Adrenal gland (tissue), 9 donors: ENCODE measurements at regions not wholly inside any gene's neighbourhood (a gene's known extent, or its start where the extent isn't known, plus 50 kb on each side); places are given as distances from the start of the nearest gene placed in this dataset.

Experiments
- DNase-seq, 7 donors: peaks; one replicate each; pipeline ENCODE4 v3.0.0-alpha.2; 2019 to 2020
- H3K27ac ChIP-seq, 5 donors: fragments of 200-600 bp; sonication (generic) in 4 of 5; 1 replicate in 3 of 5; 2 replicates in 2 of 5; pipeline versions ENCODE4 v1.5.1 to v1.8.0; 2016 to 2020; ENCODE audit warnings: mild to moderate bottlenecking in 1 of 5
- H3K27me3 ChIP-seq: fragments of 200-600 bp; 2 replicates; pipeline ENCODE4 v1.8.0; 2021
- H3K36me3 ChIP-seq, 2 donors: fragments of 200-600 bp; replicated peaks in 1 of 2; 1 replicate in 1 of 2; 2 replicates in 1 of 2; pipeline versions ENCODE4 v1.5.1 to v1.8.0; 2018 to 2022
- H3K4me1 ChIP-seq, 2 donors: fragments of 200-600 bp; replicated peaks in 1 of 2; 1 replicate in 1 of 2; 2 replicates in 1 of 2; pipeline versions ENCODE4 v1.5.1 to v1.8.0; 2018 to 2021
- H3K4me3 ChIP-seq, 4 donors: fragments of 200-600 bp; sonication (generic) in 3 of 4; one replicate each; pipeline ENCODE4 v1.5.1; 2016 to 2018
- H3K9me3 ChIP-seq, 3 donors: fragments of 200-600 bp; sonication (generic) in 1 of 3; replicated peaks in 1 of 3; 1 replicate in 2 of 3; 2 replicates in 1 of 3; pipeline versions ENCODE4 v1.5.1 to v1.8.0; 2016 to 2021
- CTCF ChIP-seq, 6 experiments: fragments of 450-650 bp in 4 of 6; fragments of 200-600 bp in 2 of 6; sonication (generic) in 1 of 6; IDR thresholded peaks; 1 replicate in 5 of 6; 2 replicates in 1 of 6; pipeline versions ENCODE4 v1.5.1 to v1.8.0; 2016 to 2021; ENCODE audit warnings: antibody characterized with exemption in 6 of 6, mild to moderate bottlenecking in 2 of 6, moderate library complexity in 1 of 6
- POLR2A ChIP-seq, 2 donors: fragments of 450-650 bp; IDR thresholded peaks; one replicate each; pipeline ENCODE4 v1.6.1; 2017; ENCODE audit warnings: antibody characterized with exemption in 2 of 2, mild to moderate bottlenecking in 2 of 2, moderate library complexity in 1 of 2
- WGBS, 4 donors: extraction: QIAGEN DNeasy Blood & Tissue Kit in 2 of 4; methylation state at CpG; one replicate each; pipeline versions ENCODE4 v1.1.5 to v1.1.7; 2013 to 2017; 5-methylcytosine and 5-hydroxymethylcytosine counted together
- intact Hi-C, 2 donors: fragments of 100-400 bp; cut with DNase I; formaldehyde crosslinking; loops; one replicate each; pipeline versions ENCODE4 v1.14.1 to v1.15.0; 2022 to 2023
- donor health status: healthy with polysubstance abuse.
- donor health status: Bipolar disorder and iron deficiency.
- donor health status: DM: yes; HTN: yes; CAD: no.
- donor health status: DM: no; HTN: no; CAD: no.
- donor health status: DM: no; HTN: no; CAD: no.

- H3K9me3 ChIP-seq, result no peaks in the 10 kb centered on the region
- no peaks in the 10 kb centered on the region for H3K36me3 ChIP-seq
- H3K27me3 ChIP-seq, result no peaks in the 10 kb centered on the region
- H3K4me1 ChIP-seq, result no peaks in the 10 kb centered on the region
- DNase-seq, result no peak
- H3K4me3 ChIP-seq, result no peak overlapping the region
- TF ChIP-seq CTCF (IDR thresholded peaks at IDR 0.05) (no peak), POLR2A (IDR thresholded peaks at IDR 0.05) (no peak)
- no peak overlapping the region for H3K27ac ChIP-seq
- WGBS, 4 donors, result 48 to 67% (median 62%) methylated on average over 1 of the region's 1 CpG
- intact Hi-C loops, result no loop called here
These were observed 213.7 kb downstream of the HTR1B start for GRCh38 chr6:77249560-77249959.

DNA sequence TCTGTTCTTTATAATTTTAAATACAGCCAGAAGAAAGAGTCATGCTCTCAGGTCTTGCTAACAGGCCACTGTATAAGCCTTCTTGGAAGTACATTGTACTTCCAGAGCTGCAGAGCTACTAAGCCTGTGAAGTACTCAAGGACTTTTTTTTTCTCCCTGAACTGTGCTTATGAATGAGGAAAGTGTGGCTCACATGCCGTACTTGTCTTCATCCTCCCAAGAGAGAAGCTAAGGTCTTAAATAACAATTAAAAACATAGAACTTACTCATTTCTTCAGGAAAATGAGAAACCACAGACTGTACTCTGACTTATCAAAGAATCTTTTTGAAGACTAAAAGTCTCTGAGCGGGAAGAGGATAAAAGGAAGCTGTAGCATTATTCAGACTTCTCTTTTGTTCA lies 218.3 kb downstream of the HTR1B start:
- intact Hi-C loops, result no loop called here
- Histone ChIP-seq H3K36me3 (no peaks in the 10 kb centered on the region), H3K27ac (no peak overlapping the region), H3K9me3 (no peaks in the 10 kb centered on the region), H3K4me1 (no peaks in the 10 kb centered on the region), H3K4me3 (no peak overlapping the region), H3K27me3 (no peaks in the 10 kb centered on the region)
- 68 to 75% (median 73%) methylated on average over 2 of the region's 2 CpGs for WGBS, 4 donors
- no peak for DNase-seq
- TF ChIP-seq POLR2A (IDR thresholded peaks at IDR 0.05), result no peak
- TF ChIP-seq CTCF (IDR thresholded peaks at IDR 0.05), result no peak

DNA sequence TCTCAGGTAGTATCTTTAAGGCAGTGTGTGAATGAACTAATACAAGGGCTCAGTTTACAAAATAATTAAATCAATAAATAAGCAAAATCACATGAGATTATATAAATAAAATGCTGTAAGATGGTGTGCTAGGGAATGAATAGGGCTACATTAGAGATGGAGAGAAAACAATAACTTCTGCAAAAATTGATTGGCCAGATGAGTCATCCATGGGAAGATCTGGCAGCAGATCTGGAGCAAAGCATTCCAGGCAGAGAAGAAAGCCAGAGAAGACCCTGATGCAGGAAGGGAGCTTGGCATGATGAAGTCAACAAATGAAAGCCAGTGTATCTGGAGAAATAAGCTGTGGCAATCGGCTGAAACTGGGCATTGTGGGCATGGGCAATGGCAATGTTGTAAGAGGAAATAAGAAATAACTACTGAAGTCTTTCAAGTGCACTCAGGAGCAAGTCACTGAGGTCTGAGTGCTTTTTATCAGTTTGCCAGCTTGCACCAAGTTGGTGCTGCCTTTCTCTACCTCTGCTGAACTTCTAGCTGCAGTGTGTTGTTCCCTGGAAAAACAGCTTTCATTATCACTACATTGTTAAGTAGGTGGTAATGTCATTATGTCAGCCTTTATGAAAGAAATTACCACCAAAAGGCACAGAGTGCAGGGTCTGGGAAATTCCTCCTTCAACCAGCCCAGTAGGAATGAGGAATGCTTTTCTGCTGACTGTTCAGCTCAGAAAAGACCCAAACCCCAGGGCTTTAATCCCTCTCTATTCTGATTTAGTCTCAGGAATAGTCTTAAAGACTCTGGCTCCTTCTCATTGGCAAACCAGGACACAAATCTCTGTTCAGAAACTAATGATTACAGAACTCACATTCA lies 231.6 kb downstream of the HTR1B start:
- H3K4me3 ChIP-seq, result no peak overlapping the region
- H3K36me3 ChIP-seq, result no peaks in the 10 kb centered on the region
- no peaks in the 10 kb centered on the region for H3K9me3 ChIP-seq
- intact Hi-C loops, result no loop called here
- no peak for DNase-seq
- 66 to 100% (median 86%) methylated on average over 1 of the region's 1 CpG for WGBS, 4 donors
- H3K27me3 ChIP-seq, result no peaks in the 10 kb centered on the region
- no peak for TF ChIP-seq POLR2A (IDR thresholded peaks at IDR 0.05)
- no peak for TF ChIP-seq CTCF (IDR thresholded peaks at IDR 0.05)
- no peaks in the 10 kb centered on the region for H3K4me1 ChIP-seq
- no peak overlapping the region for H3K27ac ChIP-seq

GRCh38 chr6:77228279-77228678 lies 235.0 kb downstream of the HTR1B start:
- Histone ChIP-seq H3K9me3 (no peaks in the 10 kb centered on the region), H3K4me3 (no peak overlapping the region), H3K36me3 (no peaks in the 10 kb centered on the region), H3K4me1 (no peaks in the 10 kb centered on the region), H3K27me3 (no peaks in the 10 kb centered on the region), H3K27ac (no peak overlapping the region)
- no peak for DNase-seq
- intact Hi-C loops, result no loop called here
- TF ChIP-seq CTCF (IDR thresholded peaks at IDR 0.05) (no peak), POLR2A (IDR thresholded peaks at IDR 0.05) (no peak)
